Retinal pigment epithelial cell (primary cell): ENCODE measurements at regions not wholly inside any gene's neighbourhood (a gene's known extent, or its start where the extent isn't known, plus 50 kb on each side); places are given as distances from the start of the nearest gene placed in this dataset.
"Not testable (repeated sequence)": the region's sequence is repeated elsewhere in the genome, so short reads cannot be mapped to it uniquely, and the experiment has no call there.

Source experiments
- DNase-seq: peaks from one replicate; pipeline ENCODE4 v3.0.0-alpha.2; 2010; ENCODE audit warnings: low read depth
- H3K4me3 ChIP-seq: 2 replicates; pipeline ENCODE4 v1.5.1; 2011; ENCODE audit warnings: mild to moderate bottlenecking, low read length, control low read depth, moderate library complexity
- CTCF ChIP-seq: conservative IDR thresholded peaks from 2 replicates; pipeline ENCODE4 v1.5.1; 2011; ENCODE audit warnings: low read depth, low read length, control low read depth, inconsistent platforms

GRCh38 chr6:56831334-56831733 lies 123.6 kb upstream of the BEND6 start:
- TF ChIP-seq CTCF = no peak
- DNase-seq = no peak

GRCh38 chr6:56827908-56828649 lies 126.8 kb upstream of the BEND6 start:
- no peak for TF ChIP-seq CTCF
- no peak for DNase-seq
- no peak overlapping the region for H3K4me3 ChIP-seq

More at GRCh38 chr6:56831334-56831733, 123.6 kb upstream of the BEND6 start:
- no peak overlapping the region for H3K4me3 ChIP-seq

- H3K4me3 ChIP-seq, DNase-seq: not testable (repeated sequence)
Observed at GRCh38 chr6:56824431-56824830, 130.5 kb upstream of the BEND6 start.

GRCh38 chr6:56821005-56821432 lies 133.9 kb upstream of the BEND6 start:
- no peak for DNase-seq
- TF ChIP-seq CTCF = no peak
- no peak overlapping the region for H3K4me3 ChIP-seq

GRCh38 chr6:56820060-56820459 lies 134.8 kb upstream of the BEND6 start:
- no peak overlapping the region for H3K4me3 ChIP-seq
- TF ChIP-seq CTCF = no peak

GRCh38 chr6:56819604-56820003 lies 135.3 kb upstream of the BEND6 start:
- TF ChIP-seq CTCF = no peak
- no peak for DNase-seq
- no peak overlapping the region for H3K4me3 ChIP-seq

More at GRCh38 chr6:56820060-56820459, 134.8 kb upstream of the BEND6 start:
- DNase-seq = no peak

GRCh38 chr6:56816370-56816769 lies 138.5 kb upstream of the BEND6 start:
- no peak for TF ChIP-seq CTCF
- H3K4me3 ChIP-seq = no peak overlapping the region
- no peak for DNase-seq
